Fibroblast of skin of left biceps (primary cell): ENCODE measurements at regions not wholly inside any gene's neighbourhood (a gene's known extent, or its start where the extent isn't known, plus 50 kb on each side); places are given as distances from the start of the nearest gene placed in this dataset.

Source experiments
- DNase-seq, 2 experiments: peaks; one replicate each; pipeline ENCODE4 v3.0.0-alpha.2; 2013; ENCODE audit warnings: low read depth in 2 of 2

GRCh38 chr3:159817571-159817970 lies 171.1 kb upstream of the IL12A start:
- no peak for DNase-seq

- DNase-seq, result no peak
Observed at GRCh38 chr3:159818399-159818798, 170.2 kb upstream of the IL12A start.

- no peak for DNase-seq
Observed at GRCh38 chr3:159818997-159819500, 169.6 kb upstream of the IL12A start.

GRCh38 chr3:159819676-159820075 lies 169.0 kb upstream of the IL12A start:
- DNase-seq, result no peak

GRCh38 chr3:159821110-159821509 lies 167.5 kb upstream of the IL12A start:
- no peak for DNase-seq

GRCh38 chr3:159821736-159822135 lies 166.9 kb upstream of the IL12A start:
- no peak for DNase-seq

GRCh38 chr3:159823780-159824179 lies 164.9 kb upstream of the IL12A start:
- no peak for DNase-seq

- peak in 1 of 2 experiments; percentile 27 for DNase-seq
Observed at GRCh38 chr3:159824333-159824732, 164.3 kb upstream of the IL12A start.

- no peak for DNase-seq
Observed at GRCh38 chr3:159825216-159825854, 163.3 kb upstream of the IL12A start.

GRCh38 chr3:159828542-159828943 lies 160.1 kb upstream of the IL12A start:
- DNase-seq, result peak; percentile 44 to 50

- no peak for DNase-seq
Observed at GRCh38 chr3:159829056-159829455, 159.6 kb upstream of the IL12A start.

GRCh38 chr3:159829539-159830227 lies 159.0 kb upstream of the IL12A start:
- DNase-seq, result no peak

GRCh38 chr3:159830523-159831154 lies 158.0 kb upstream of the IL12A start:
- no peak for DNase-seq

- no peak for DNase-seq
Observed at GRCh38 chr3:159831466-159831865, 157.2 kb upstream of the IL12A start.

- DNase-seq, result no peak
Observed at GRCh38 chr3:159832024-159832423, 156.6 kb upstream of the IL12A start.

- no peak for DNase-seq
Observed at GRCh38 chr3:159835126-159835525, 153.5 kb upstream of the IL12A start.

GRCh38 chr3:159837725-159838124 lies 150.9 kb upstream of the IL12A start:
- DNase-seq, result no peak

GRCh38 chr3:159838938-159839337 lies 149.7 kb upstream of the IL12A start:
- DNase-seq, result no peak

GRCh38 chr3:159839561-159840379 lies 148.9 kb upstream of the IL12A start, which contains the start of gene SCHIP1:
Gene SCHIP1, plus strand, starts transcription at chr3:159839861.
- no peak for DNase-seq

GRCh38 chr3:159840703-159841299 lies 147.8 kb upstream of the IL12A start:
- no peak for DNase-seq

GRCh38 chr3:159841766-159842165 lies 146.9 kb upstream of the IL12A start:
- DNase-seq, result no peak
